ENCODE measurements at regions not wholly inside any gene's neighbourhood (a gene's known extent, or its start where the extent isn't known, plus 50 kb on each side); places are given as distances from the start of the nearest gene placed in this dataset.

DNA sequence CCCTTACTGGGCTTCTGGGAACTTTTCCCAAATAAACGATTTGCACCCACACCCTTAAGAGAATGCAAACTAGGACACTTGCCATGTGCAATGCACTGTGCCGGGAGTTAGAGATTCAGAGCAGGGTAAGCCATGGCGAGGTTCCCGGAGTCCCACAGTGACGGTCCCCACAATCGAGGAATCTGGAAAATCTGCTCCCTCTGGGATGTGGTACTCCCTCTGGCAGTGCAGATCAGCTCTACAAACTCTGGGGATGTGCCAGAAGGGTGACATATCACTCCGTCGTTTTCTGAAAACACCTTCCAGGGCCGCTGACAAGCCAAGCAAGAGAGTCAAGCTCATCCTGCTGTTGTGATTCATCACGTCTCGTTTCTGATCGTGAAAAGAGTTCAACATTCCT is 537.5 kb downstream of the BCOR start:
- peaks cover 5 to 6% of the 10 kb centered on the region in 2 donors for H3K27me3 Mint-ChIP-seq
- DNase-seq (no peak), ATAC-seq (replicated peaks) (no peak)
- H3K36me3 Mint-ChIP-seq (ENCODE audit: insufficient read depth) = no peaks in the 10 kb centered on the region
- no peak overlapping the region for H3K4me3 Mint-ChIP-seq
- no peak overlapping the region for H3K27ac Mint-ChIP-seq
- no peaks in the 10 kb centered on the region for H3K4me1 Mint-ChIP-seq (ENCODE audit: low read depth in 2 of 2)
- H3K9me3 Mint-ChIP-seq = no peaks in the 10 kb centered on the region

DNA sequence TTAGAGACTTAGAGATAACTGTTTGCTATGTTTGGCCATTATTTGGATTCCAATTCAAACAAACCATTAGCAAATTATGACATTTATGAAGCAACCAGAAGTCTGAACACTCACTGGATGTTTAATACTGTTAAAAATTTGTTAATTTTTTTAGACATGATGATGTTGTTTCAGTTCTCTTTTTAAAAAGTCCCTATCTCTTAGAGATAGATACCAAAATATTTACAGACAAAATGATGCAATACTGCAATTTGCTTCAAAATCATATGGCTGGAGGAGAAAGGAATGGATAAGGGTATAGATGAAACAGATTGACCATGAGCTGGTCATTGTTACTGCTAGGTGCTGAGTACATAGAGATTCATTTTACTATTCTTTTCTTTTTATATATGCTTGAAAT is 534.6 kb downstream of the BCOR start:
- DNase-seq (no peak), ATAC-seq (replicated peaks) (no peak)
- Mint-ChIP-seq H3K9me3 (no peaks in the 10 kb centered on the region), H3K27me3 (peaks cover 13 to 22% of the 10 kb centered on the region in 2 donors), H3K27ac (no peak overlapping the region), H3K36me3 (ENCODE audit: insufficient read depth) (no peaks in the 10 kb centered on the region), H3K4me1 (ENCODE audit: low read depth in 2 of 2) (no peaks in the 10 kb centered on the region), H3K4me3 (no peak overlapping the region)

DNA sequence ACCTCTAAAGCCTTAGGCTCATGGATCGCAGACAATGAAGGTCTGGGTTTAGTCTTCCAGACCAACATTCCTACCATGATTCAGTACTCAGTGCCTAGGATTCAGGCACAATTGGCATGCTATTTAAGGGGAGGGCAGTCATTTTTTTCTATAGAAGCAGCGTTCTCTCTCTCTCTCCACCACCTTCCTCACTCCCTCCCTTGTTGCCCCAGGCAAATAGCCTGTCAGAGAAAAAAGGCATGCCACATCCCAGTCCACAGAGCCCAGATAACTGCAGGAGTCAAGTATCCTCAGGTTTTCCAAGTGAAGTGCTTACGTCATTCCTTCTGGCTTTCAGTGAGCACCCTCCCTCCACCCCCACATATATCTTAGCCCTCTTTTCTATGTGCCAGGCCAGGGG is 533.0 kb downstream of the BCOR start:
- DNase-seq (no peak), ATAC-seq (replicated peaks) (no peak)
- Mint-ChIP-seq H3K4me3 (no peak overlapping the region), H3K4me1 (ENCODE audit: low read depth in 2 of 2) (no peaks in the 10 kb centered on the region), H3K9me3 (no peaks in the 10 kb centered on the region), H3K27ac (no peak overlapping the region), H3K27me3 (peaks cover 7 to 32% of the 10 kb centered on the region in 2 donors), H3K36me3 (ENCODE audit: insufficient read depth) (no peaks in the 10 kb centered on the region)

DNA sequence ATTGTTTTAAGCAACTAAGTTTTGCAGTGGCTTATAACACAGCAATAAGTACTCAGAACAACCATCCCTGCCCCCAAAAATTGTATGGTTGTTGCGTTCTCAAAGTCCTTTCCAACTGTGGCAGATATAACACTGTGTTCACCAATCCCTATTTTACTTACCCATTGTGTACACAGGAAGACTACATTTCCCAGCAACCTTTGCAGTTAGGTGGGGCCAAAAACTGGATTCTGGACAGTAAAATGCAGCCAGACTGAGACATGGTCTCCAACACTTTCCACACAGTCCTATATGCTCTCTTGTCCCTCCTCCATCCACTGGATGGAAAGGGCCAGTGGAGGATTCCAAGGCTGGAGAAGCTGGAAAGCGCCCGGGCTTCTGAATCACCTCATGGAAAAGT is 523.6 kb downstream of the BCOR start:
- Mint-ChIP-seq H3K9me3 (no peaks in the 10 kb centered on the region), H3K27ac (no peak overlapping the region), H3K4me1 (ENCODE audit: low read depth in 2 of 2) (peaks cover 0 to 2% of the 10 kb centered on the region in 2 donors), H3K27me3 (peaks cover 0 to 35% of the 10 kb centered on the region in 2 donors), H3K36me3 (ENCODE audit: insufficient read depth) (no peaks in the 10 kb centered on the region), H3K4me3 (no peak overlapping the region)
- ATAC-seq (replicated peaks) (no peak), DNase-seq (no peak)

DNA sequence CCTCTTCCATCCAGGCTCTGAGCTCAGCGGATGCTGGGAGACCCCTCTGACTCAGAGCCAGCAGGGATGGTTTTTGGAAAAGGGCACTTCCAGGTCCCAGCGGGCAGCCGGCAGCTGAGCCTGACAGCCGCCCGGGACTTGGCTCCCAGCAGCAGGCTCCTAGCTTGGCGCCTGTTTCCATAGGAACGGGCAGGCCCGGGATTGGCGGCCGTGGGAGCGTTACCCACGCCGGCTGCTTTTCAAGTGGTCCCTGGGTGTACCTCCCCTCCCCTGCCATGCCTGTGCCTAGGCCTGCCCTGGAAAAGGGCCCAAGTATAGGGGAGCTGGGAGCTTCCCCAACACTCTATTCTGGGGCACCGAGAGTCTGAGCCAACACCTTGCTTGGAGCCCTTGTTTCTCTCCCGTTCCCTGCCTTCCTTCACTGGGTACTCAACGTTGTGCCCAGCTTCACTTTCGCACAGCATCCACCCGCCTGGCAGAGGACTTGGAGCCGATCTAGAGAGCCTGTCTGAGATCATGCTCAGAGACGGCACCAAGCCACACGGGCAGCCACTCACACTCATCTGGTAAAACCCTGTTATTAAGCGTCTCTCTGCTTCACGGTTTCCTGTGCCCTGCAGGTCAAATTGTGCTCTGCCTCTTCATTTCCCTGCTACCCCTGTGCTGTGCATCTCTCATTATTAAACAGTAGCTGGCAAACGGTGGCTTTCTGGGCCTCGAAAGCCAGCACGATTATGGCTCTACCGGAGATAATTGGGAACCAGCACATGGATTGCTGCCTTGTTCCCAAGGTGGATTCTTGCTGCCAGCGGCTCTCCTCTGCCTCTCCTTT is 521.5 kb downstream of the BCOR start:
- Mint-ChIP-seq H3K4me3 (no peak overlapping the region), H3K27ac (no peak overlapping the region), H3K4me1 (ENCODE audit: low read depth in 2 of 2) (peaks cover 0 to 2% of the 10 kb centered on the region in 2 donors), H3K36me3 (ENCODE audit: insufficient read depth) (no peaks in the 10 kb centered on the region), H3K27me3 (peaks cover 6 to 25% of the 10 kb centered on the region in 2 donors), H3K9me3 (no peaks in the 10 kb centered on the region)
- DNase-seq = no peak
- no peak for ATAC-seq (replicated peaks)

DNA sequence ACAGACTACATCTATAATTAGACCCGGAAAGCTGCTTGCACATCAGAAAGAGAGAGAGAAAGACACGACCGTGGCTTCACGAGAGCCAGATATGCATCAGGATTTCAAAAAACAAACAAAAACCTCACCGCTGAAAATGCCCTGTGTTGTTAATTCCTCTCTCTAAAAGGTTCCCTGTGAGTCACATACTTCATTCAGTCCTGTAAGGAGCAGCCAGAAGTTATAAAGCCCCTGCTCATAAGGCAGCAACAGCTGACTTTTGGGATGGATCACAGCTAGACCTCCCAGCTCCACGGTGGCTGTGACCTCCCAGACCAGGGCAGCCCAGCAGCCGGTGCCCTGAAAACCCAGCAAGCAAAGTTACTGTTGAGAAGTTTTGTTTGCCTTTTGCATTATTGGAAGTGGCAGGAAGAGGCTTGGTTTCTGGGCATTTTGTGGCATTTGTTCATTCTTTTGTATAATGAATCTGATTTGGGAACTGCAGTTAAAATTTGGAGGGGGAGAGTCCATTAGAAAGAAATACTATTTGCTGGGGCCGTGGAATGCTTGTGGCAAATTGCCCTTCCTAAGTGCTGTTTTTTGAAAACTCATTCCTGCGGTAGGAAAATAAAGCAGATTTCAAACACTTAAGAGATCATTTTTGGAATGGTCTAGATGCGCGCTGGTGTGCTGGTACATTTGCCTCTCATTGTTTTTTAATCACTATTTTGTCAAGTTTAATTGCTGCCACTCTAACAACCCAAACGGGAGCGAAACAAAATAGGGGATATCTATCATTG is 520.4 kb downstream of the BCOR start:
- H3K27me3 Mint-ChIP-seq = peaks cover 6 to 29% of the 10 kb centered on the region in 2 donors
- no peak overlapping the region for H3K27ac Mint-ChIP-seq
- H3K36me3 Mint-ChIP-seq (ENCODE audit: insufficient read depth) = no peaks in the 10 kb centered on the region
- DNase-seq (no peak), ATAC-seq (replicated peaks) (no peak)
- peaks cover 0 to 2% of the 10 kb centered on the region in 2 donors for H3K4me1 Mint-ChIP-seq (ENCODE audit: low read depth in 2 of 2)
- no peak overlapping the region for H3K4me3 Mint-ChIP-seq
- H3K9me3 Mint-ChIP-seq = no peaks in the 10 kb centered on the region

DNA sequence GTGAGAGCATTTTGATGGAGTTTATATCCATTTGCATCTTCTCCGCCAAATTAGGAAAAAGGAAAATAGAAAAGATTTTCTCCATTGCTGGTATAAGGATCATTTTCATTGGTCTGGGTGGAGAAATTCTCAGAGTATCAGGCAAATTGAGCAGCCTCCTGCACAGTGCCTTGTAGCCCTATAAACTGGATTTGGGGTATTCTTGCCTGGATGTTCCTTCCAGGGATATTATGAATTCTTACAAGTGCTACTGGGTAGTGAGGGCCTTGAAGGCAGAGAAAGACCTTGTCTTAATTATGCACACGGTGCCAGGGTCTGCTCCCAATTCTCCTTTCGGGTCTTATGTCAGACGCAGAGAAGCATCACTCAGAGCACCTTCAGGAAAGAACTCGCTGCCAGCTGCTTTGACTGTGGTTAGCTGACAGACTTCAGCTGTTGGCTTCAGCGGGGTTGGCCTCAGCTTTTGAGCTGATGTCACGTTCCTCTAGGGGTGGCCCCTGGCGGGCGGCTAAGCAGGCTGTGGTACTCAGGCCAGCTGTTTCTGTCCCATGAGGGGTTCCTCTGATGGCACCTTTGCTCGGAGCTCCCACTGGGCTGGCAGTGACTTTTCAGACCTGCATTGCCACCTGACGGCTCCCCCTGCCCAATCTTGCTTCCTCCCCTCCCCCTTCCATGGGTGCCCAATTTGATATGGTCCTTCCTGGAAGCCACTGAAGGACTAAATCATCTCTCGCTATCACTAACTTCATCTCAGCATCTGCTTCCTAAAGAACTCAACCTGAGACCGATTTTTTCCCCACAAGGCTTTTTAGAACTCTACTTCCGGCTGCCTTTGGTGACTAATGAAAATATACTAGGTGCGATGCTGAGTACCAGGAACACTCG is 519.5 kb downstream of the BCOR start:
- H3K27ac Mint-ChIP-seq = no peak overlapping the region
- ATAC-seq (replicated peaks) = peak; percentile 51
- peak in 2 of 3 experiments; percentile 0 to 1 for DNase-seq

DNA sequence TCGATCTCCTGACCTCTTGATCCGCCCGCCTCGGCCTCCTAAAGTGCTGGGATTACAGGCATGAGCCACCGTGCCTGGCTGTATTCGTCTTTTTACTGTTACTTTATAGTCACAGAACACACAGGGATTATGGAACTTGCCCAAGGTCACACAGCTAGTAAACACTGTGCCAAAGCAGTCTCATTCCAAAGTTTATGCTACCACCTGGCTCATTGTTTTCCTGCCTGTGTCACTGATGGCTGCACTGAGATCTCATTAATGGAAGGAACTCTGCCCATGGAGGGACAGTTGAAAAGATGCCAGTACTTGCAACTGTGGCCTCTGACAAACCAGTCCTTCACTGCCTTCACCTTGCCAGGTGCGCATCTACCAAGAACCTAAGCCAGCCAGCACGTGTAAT is 517.7 kb downstream of the BCOR start:
- no peaks in the 10 kb centered on the region for H3K9me3 Mint-ChIP-seq
- H3K27ac Mint-ChIP-seq = no peak overlapping the region
- no peaks in the 10 kb centered on the region for H3K36me3 Mint-ChIP-seq (ENCODE audit: insufficient read depth)
- H3K27me3 Mint-ChIP-seq = peaks cover 6 to 29% of the 10 kb centered on the region in 2 donors
- ATAC-seq (replicated peaks) = no peak
- peaks cover 0 to 2% of the 10 kb centered on the region in 2 donors for H3K4me1 Mint-ChIP-seq (ENCODE audit: low read depth in 2 of 2)
- no peak overlapping the region for H3K4me3 Mint-ChIP-seq
- no peak for DNase-seq

More for the DNA sequence above, 519.5 kb downstream of the BCOR start:
- H3K9me3 Mint-ChIP-seq = no peaks in the 10 kb centered on the region
- H3K4me3 Mint-ChIP-seq = peak overlapping the region; percentile 64 to 73
- H3K27me3 Mint-ChIP-seq = peaks cover 6 to 29% of the 10 kb centered on the region in 2 donors
- H3K4me1 Mint-ChIP-seq (ENCODE audit: low read depth in 2 of 2) = peaks cover 0 to 2% of the 10 kb centered on the region in 2 donors
- no peaks in the 10 kb centered on the region for H3K36me3 Mint-ChIP-seq (ENCODE audit: insufficient read depth)

DNA sequence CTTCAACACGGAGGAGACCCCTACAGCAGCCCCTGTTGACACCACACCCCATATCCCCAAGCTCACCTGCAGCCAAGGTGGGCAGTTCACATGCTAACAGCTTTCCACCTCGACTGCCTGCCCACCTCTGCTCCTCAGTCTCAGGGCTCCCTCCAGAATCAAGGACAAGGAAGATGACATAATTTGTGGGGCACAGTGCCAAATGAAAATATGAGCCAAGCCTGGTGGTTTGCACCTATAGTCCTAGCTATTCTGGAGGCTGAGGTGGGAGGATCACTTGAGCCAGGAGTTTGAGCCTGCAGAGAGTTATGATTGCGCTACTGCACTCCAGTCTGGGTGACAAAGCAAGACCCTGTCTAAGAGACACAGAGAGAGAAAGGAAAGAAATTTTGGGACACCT is 516.3 kb downstream of the BCOR start:
- H3K4me3 Mint-ChIP-seq = no peak overlapping the region
- no peaks in the 10 kb centered on the region for H3K9me3 Mint-ChIP-seq
- H3K27me3 Mint-ChIP-seq = peaks cover 6 to 26% of the 10 kb centered on the region in 2 donors
- DNase-seq (no peak), ATAC-seq (replicated peaks) (no peak)
- H3K27ac Mint-ChIP-seq = no peak overlapping the region
- H3K36me3 Mint-ChIP-seq (ENCODE audit: insufficient read depth) = no peaks in the 10 kb centered on the region
- peaks cover 0 to 2% of the 10 kb centered on the region in 2 donors for H3K4me1 Mint-ChIP-seq (ENCODE audit: low read depth in 2 of 2)

DNA sequence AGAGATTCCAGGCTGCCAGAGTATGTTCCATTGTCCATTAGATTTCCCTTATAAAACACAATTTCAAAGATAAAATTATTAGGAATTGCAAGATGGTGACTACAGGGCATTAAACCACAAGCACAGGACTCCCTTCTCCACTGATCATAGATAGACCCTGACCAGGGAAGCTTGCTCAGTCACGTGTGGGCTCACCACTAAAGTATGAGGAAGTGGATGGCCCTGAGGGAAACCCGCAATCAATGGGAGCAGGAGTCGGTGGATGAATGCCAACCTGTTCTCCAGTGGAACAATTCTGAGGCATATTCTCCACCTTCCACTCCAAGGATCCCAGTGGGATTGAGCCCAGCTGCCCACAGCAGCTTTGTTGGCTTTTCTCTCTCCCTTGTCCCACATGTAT is 515.7 kb downstream of the BCOR start:
- no peaks in the 10 kb centered on the region for H3K9me3 Mint-ChIP-seq
- peaks cover 6 to 19% of the 10 kb centered on the region in 2 donors for H3K27me3 Mint-ChIP-seq
- no peak overlapping the region for H3K4me3 Mint-ChIP-seq
- H3K27ac Mint-ChIP-seq = no peak overlapping the region
- H3K4me1 Mint-ChIP-seq (ENCODE audit: low read depth in 2 of 2) = peaks cover 0 to 2% of the 10 kb centered on the region in 2 donors
- ATAC-seq (replicated peaks) (no peak), DNase-seq (no peak)
- H3K36me3 Mint-ChIP-seq (ENCODE audit: insufficient read depth) = no peaks in the 10 kb centered on the region

DNA sequence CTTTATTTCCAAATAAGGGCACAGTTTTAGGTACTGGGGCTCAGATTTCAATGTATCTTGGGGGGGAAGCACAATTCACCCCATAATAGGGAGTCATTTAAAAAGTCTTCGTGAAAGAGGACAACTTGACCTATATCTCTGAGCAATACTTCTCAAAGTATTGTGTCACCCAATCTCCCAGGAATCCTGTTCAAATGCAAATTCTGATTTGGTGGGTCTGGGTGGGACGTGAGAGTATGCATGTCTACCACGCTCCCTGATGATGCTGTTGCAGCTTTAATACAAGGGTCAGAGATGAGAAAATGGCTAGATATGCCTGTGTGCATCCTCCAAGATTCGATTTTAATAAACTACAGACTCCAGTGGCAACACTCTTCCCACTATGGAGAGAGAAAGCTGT is 514.8 kb downstream of the BCOR start:
- Mint-ChIP-seq H3K36me3 (ENCODE audit: insufficient read depth) (no peaks in the 10 kb centered on the region), H3K27ac (no peak overlapping the region), H3K4me3 (no peak overlapping the region), H3K27me3 (peaks cover 6 to 12% of the 10 kb centered on the region in 2 donors), H3K4me1 (ENCODE audit: low read depth in 2 of 2) (peaks cover 0 to 2% of the 10 kb centered on the region in 2 donors), H3K9me3 (no peaks in the 10 kb centered on the region)
- ATAC-seq (replicated peaks) = no peak
- no peak for DNase-seq

DNA sequence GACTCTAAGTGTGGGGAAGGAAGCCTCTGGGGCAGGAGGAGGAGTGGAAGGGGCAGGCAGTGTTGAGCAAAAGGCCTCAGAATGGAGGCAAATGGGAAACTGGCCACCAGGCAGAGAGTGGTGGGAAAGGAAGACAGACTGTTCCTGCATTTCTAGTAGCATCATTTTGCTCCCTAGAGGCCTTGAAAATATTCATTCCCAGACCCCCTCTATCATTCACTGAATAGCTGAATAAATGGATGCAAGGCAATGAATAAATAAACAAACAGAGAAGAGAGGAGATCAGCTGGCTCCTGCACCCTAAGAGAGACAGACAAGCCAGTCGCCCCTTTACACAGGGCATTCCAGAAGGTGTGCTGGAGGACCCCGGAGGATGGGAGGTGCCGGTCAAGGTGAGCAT is 511.9 kb downstream of the BCOR start:
- Mint-ChIP-seq H3K27ac (no peak overlapping the region), H3K9me3 (no peaks in the 10 kb centered on the region), H3K4me3 (no peak overlapping the region), H3K36me3 (ENCODE audit: insufficient read depth) (no peaks in the 10 kb centered on the region), H3K27me3 (peaks cover 4 to 8% of the 10 kb centered on the region in 2 donors), H3K4me1 (ENCODE audit: low read depth in 2 of 2) (no peaks in the 10 kb centered on the region)
- ATAC-seq (replicated peaks) (no peak), DNase-seq (no peak)

DNA sequence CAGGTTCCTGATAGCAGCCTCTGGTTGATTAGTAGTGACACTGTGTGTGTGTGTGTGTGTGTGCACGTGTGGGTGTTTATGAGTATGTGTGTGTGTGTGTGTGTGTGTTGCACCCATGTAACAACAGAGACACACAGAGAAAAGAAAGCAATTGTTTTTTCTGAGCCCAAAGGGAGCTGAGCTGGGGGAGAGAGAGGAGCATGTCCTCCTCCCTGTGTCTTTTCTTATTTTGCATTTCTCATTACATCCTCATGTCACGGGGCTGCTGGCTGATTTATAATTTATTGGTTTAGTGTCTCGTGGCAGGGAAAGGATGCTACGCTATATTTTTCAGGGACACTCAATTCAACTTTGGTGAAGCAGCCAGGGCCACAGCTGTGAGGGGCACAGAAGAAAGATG is 511.4 kb downstream of the BCOR start:
- ATAC-seq (replicated peaks) = no peak
- Mint-ChIP-seq H3K27ac (no peak overlapping the region), H3K4me1 (ENCODE audit: low read depth in 2 of 2) (no peaks in the 10 kb centered on the region), H3K27me3 (peaks cover 0 to 2% of the 10 kb centered on the region in 2 donors), H3K9me3 (no peaks in the 10 kb centered on the region), H3K36me3 (ENCODE audit: insufficient read depth) (no peaks in the 10 kb centered on the region), H3K4me3 (no peak overlapping the region)
- no peak for DNase-seq
